ENCODE measurements at regions not wholly inside any gene's neighbourhood (a gene's known extent, or its start where the extent isn't known, plus 50 kb on each side); places are given as distances from the start of the nearest gene placed in this dataset.
A peak's percentile ranks its signal among the peaks of the same experiment; 100 is the strongest.
"Not testable (repeated sequence)": the region's sequence is repeated elsewhere in the genome, so short reads cannot be mapped to it uniquely, and the experiment has no call there.

DNA sequence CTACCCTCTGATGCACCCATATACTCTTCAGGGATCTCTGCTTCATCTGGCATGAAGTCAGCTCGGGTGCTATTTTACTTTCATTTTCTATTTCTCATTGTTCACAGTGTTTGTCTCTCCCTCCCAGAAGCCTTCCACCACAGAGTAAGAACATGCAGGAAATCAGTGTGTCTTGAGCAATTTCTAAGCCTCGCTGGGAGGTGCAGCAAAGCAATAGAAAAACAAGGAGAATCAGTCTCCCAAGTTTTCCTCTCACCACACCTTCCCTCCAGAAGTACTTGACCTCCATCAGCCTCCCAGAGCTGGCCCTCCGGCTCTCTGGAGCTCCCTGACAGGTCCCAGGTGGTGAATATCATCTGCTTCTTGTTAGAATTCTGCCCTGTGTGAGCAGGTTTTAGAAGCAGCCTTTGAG, 594.7 kb upstream of the CAMK1G start:
- Histone ChIP-seq H3K27ac (peak overlapping the region; percentile 32 to 72 (median 61)), H3K4me1 (peaks cover 3 to 11% (median 8%) of the 10 kb centered on the region in 4 donors), H3K4me3 (peak overlapping the region in 3 of 4 donors; percentile 11 to 46 (median 13)), H3K36me3 (no peaks in the 10 kb centered on the region), H3K27me3 (no peaks in the 10 kb centered on the region), H3K9me3 (peaks cover 0 to 7% of the 10 kb centered on the region in 2 donors)
- in situ Hi-C loops (cut with MboI; ENCODE audit: low pct_ligation_motif_present in 1 of 4, low pct_unique_long_range_greater_than_20kb in 1 of 4, low sequenced_read_pairs in 3 of 4) (no loop called here), intact Hi-C loops (cut with DNase I; ENCODE audit: low total_unique reads) (no loop called here)
- TF ChIP-seq, protein P1, sequence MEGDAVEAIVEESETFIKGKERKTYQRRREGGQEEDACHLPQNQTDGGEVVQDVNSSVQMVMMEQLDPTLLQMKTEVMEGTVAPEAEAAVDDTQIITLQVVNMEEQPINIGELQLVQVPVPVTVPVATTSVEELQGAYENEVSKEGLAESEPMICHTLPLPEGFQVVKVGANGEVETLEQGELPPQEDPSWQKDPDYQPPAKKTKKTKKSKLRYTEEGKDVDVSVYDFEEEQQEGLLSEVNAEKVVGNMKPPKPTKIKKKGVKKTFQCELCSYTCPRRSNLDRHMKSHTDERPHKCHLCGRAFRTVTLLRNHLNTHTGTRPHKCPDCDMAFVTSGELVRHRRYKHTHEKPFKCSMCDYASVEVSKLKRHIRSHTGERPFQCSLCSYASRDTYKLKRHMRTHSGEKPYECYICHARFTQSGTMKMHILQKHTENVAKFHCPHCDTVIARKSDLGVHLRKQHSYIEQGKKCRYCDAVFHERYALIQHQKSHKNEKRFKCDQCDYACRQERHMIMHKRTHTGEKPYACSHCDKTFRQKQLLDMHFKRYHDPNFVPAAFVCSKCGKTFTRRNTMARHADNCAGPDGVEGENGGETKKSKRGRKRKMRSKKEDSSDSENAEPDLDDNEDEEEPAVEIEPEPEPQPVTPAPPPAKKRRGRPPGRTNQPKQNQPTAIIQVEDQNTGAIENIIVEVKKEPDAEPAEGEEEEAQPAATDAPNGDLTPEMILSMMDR (IDR thresholded peaks at IDR 0.05) = no peak
- TF ChIP-seq EP300 (IDR thresholded peaks at IDR 0.05; ENCODE audit: low read depth) (no peak), POLR2A (IDR thresholded peaks at IDR 0.05) (no peak), POLR2AphosphoS5 (IDR thresholded peaks at IDR 0.05) (no peak)
- 0 to 1% methylated on average over 2 to 3 of the region's 3 CpGs for WGBS, 2 donors (ENCODE audit: low coverage in 1 of 2)
- DNase-seq = peak; percentile 11

GRCh38 chr1:208990456-208990855, 593.1 kb upstream of the CAMK1G start:
- intact Hi-C loops (cut with DNase I; ENCODE audit: low total_unique reads) = no loop called here
- TF ChIP-seq EP300 (IDR thresholded peaks at IDR 0.05; ENCODE audit: low read depth) = no peak
- TF ChIP-seq POLR2A (IDR thresholded peaks at IDR 0.05) = no peak
- TF ChIP-seq, protein P1 (IDR thresholded peaks at IDR 0.05) = no peak
- TF ChIP-seq POLR2AphosphoS5 (IDR thresholded peaks at IDR 0.05) = no peak
- in situ Hi-C loops (cut with MboI; ENCODE audit: low pct_ligation_motif_present in 1 of 4, low pct_unique_long_range_greater_than_20kb in 1 of 4, low sequenced_read_pairs in 3 of 4) = no loop called here

DNA sequence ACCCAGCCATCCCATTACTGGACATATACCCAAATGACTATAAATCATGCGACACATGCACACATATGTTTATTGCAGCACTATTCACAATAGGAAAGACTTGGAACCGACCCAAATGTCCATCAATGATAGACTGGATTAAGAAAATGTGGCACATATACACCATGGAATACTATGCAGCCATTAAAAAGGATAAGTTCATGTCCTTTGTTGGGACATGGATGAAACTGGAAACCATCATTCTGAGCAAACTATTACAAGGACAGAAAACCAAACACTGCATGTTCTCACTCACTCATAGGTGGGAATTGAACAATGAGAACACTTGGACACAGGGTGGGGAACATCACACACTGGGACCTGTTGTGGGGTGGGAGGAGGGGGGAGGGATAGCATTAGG, 586.5 kb upstream of the CAMK1G start:
- DNase-seq; H3K27ac ChIP-seq; H3K36me3 ChIP-seq; H3K4me1 ChIP-seq; H3K9me3 ChIP-seq; H3K4me3 ChIP-seq; in situ Hi-C loops (cut with MboI; ENCODE audit: low pct_ligation_motif_present in 1 of 4, low pct_unique_long_range_greater_than_20kb in 1 of 4, low sequenced_read_pairs in 3 of 4); intact Hi-C loops (cut with DNase I; ENCODE audit: low total_unique reads); H3K27me3 ChIP-seq: not testable (repeated sequence)
- 56 to 58% methylated on average over 2 of the region's 2 CpGs for WGBS, 2 donors (ENCODE audit: low coverage in 1 of 2)

More at GRCh38 chr1:208990456-208990855, 593.1 kb upstream of the CAMK1G start:
- Histone ChIP-seq H3K4me3 (no peak overlapping the region), H3K27ac (no peak overlapping the region), H3K36me3 (no peaks in the 10 kb centered on the region), H3K27me3 (no peaks in the 10 kb centered on the region), H3K4me1 (peaks cover 3 to 11% (median 8%) of the 10 kb centered on the region in 4 donors), H3K9me3 (peaks cover 0 to 7% of the 10 kb centered on the region in 2 donors)
- 67 to 77% methylated on average over 2 of the region's 2 CpGs for WGBS, 2 donors (ENCODE audit: low coverage in 1 of 2)
- no peak for DNase-seq

- TF ChIP-seq EP300 (IDR thresholded peaks at IDR 0.05; ENCODE audit: low read depth) (no peak), POLR2A (IDR thresholded peaks at IDR 0.05) (no peak), POLR2AphosphoS5 (IDR thresholded peaks at IDR 0.05) (no peak)
- TF ChIP-seq, protein P1 (IDR thresholded peaks at IDR 0.05) = no peak
- Histone ChIP-seq H3K27ac (no peak overlapping the region), H3K27me3 (no peaks in the 10 kb centered on the region), H3K36me3 (no peaks in the 10 kb centered on the region), H3K4me3 (no peak overlapping the region), H3K4me1 (no peaks in the 10 kb centered on the region), H3K9me3 (no peaks in the 10 kb centered on the region)
- intact Hi-C loops (cut with DNase I; ENCODE audit: low total_unique reads) (no loop called here), in situ Hi-C loops (cut with MboI; ENCODE audit: low pct_ligation_motif_present in 1 of 4, low pct_unique_long_range_greater_than_20kb in 1 of 4, low sequenced_read_pairs in 3 of 4) (no loop called here)
- no peak for DNase-seq
- WGBS, 2 donors (ENCODE audit: low coverage in 1 of 2) = 81 to 88% methylated on average over 2 of the region's 2 CpGs
These were observed 585.7 kb upstream of the CAMK1G start for GRCh38 chr1:208997726-208998312.

DNA sequence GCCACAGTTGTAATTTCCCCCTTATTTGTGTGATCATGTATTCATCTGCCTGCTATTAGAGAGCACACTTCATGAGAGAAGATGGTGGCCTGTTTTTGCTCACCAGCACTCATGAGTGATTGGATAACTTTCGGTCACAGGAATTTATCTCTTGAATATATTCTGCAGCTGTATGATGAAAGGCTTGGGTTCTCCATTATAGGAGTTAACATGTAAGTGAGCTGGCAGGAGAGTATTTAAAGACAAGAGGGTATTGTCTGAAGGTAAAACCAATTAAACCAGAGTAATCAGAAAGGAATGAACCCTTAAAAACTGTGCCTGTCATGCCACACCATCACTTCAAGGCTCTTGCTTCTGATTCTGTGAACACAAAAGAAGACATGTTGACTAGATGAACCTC, 574.9 kb upstream of the CAMK1G start:
- DNase-seq = no peak
- intact Hi-C loops (cut with DNase I; ENCODE audit: low total_unique reads) (no loop called here), in situ Hi-C loops (cut with MboI; ENCODE audit: low pct_ligation_motif_present in 1 of 4, low pct_unique_long_range_greater_than_20kb in 1 of 4, low sequenced_read_pairs in 3 of 4) (no loop called here)
- WGBS, 2 donors (ENCODE audit: low coverage in 1 of 2) = 82 to 85% methylated on average over 1 of the region's 1 CpG
- no peak overlapping the region for H3K27ac ChIP-seq
- no peak overlapping the region for H3K4me3 ChIP-seq
- H3K27me3 ChIP-seq = no peaks in the 10 kb centered on the region
- H3K9me3 ChIP-seq = no peaks in the 10 kb centered on the region
- H3K4me1 ChIP-seq = no peaks in the 10 kb centered on the region
- TF ChIP-seq POLR2AphosphoS5 (IDR thresholded peaks at IDR 0.05) (no peak), POLR2A (IDR thresholded peaks at IDR 0.05) (no peak), EP300 (IDR thresholded peaks at IDR 0.05; ENCODE audit: low read depth) (no peak)
- TF ChIP-seq, protein P1 (IDR thresholded peaks at IDR 0.05) = no peak
- H3K36me3 ChIP-seq = no peaks in the 10 kb centered on the region
